AG04449 (cell line): ENCODE measurements at regions not wholly inside any gene's neighbourhood (a gene's known extent, or its start where the extent isn't known, plus 50 kb on each side); places are given as distances from the start of the nearest gene placed in this dataset.

Source experiments
- CTCF ChIA-PET: fragments of 350-600 bp; formaldehyde crosslinking; extraction: SDS; loops from one replicate; lab custom pipeline; 2021; ENCODE audit warnings: antibody characterized with exemption; lab: Yijun Ruan, JAX
- POLR2A ChIA-PET: fragments of 400-600, 350-600 bp; formaldehyde crosslinking; extraction: SDS; loops from one replicate; lab custom pipeline; 2020; ENCODE audit warnings: antibody characterized with exemption, inconsistent platforms; lab: Yijun Ruan, JAX
- DNase-seq: peaks from one replicate; pipeline ENCODE4 v3.0.0-alpha.2; 2010; ENCODE audit warnings: low read depth, low spot score
- H3K4me3 ChIP-seq: 2 replicates; pipeline ENCODE4 v1.5.1; 2011; ENCODE audit warnings: low read depth, mild to moderate bottlenecking, control low read depth, low read length
- CTCF ChIP-seq: IDR thresholded peaks from one replicate; pipeline ENCODE4 v1.5.1; 2011; ENCODE audit warnings: mild to moderate bottlenecking, moderate library complexity, low read length, control low read depth, inconsistent platforms; ENCODE audit not compliant: insufficient read depth; ENCODE audit errors: missing control alignments

GRCh38 chr1:233445737-233446136 lies 118.2 kb downstream of the MAP3K21 start:
- no peak for TF ChIP-seq CTCF
- ChIA-PET POLR2A (no interaction called here), CTCF (interaction anchor here (1.2 kb wide), 1 partner anchor 622 kb away, joined by 4 read pairs; no protein-coding TSS in a partner anchor)
- DNase-seq, result no peak
- no peak overlapping the region for H3K4me3 ChIP-seq

- no peak for DNase-seq
- no peak for TF ChIP-seq CTCF
- no peak overlapping the region for H3K4me3 ChIP-seq
- ChIA-PET POLR2A (no interaction called here), CTCF (no interaction called here)
Observed at GRCh38 chr1:233446935-233447334, 119.4 kb downstream of the MAP3K21 start.

GRCh38 chr1:233448109-233448689 lies 120.7 kb downstream of the MAP3K21 start:
- no peak for TF ChIP-seq CTCF
- CTCF ChIA-PET, result no interaction called here
- no peak for DNase-seq

GRCh38 chr1:233452724-233453123 lies 125.2 kb downstream of the MAP3K21 start:
- POLR2A ChIA-PET, result no interaction called here
- no peak for TF ChIP-seq CTCF
- DNase-seq, result no peak
- no peak overlapping the region for H3K4me3 ChIP-seq
- CTCF ChIA-PET, result no interaction called here

More at GRCh38 chr1:233448109-233448689, 120.7 kb downstream of the MAP3K21 start:
- H3K4me3 ChIP-seq, result no peak overlapping the region
- POLR2A ChIA-PET, result no interaction called here

GRCh38 chr1:233453433-233454200 lies 126.1 kb downstream of the MAP3K21 start:
- no peak for DNase-seq
- POLR2A ChIA-PET, result no interaction called here
- CTCF ChIA-PET, result no interaction called here

More at GRCh38 chr1:233453433-233454200, 126.1 kb downstream of the MAP3K21 start:
- no peak overlapping the region for H3K4me3 ChIP-seq
- TF ChIP-seq CTCF, result no peak
